GM12873 (cell line): ENCODE measurements at regions not wholly inside any gene's neighbourhood (a gene's known extent, or its start where the extent isn't known, plus 50 kb on each side); places are given as distances from the start of the nearest gene placed in this dataset.

Source experiments
- CTCF ChIP-seq: IDR thresholded peaks from 2 replicates; pipeline ENCODE4 v1.5.1; 2012; ENCODE audit warnings: low read depth, mild to moderate bottlenecking, moderate library complexity, low read length, control low read depth; ENCODE audit not compliant: insufficient read depth; ENCODE audit errors: missing control alignments

GRCh38 chr21:38060533-38060932 is 144.3 kb upstream of the KCNJ6 start:
- no peak for TF ChIP-seq CTCF

DNA sequence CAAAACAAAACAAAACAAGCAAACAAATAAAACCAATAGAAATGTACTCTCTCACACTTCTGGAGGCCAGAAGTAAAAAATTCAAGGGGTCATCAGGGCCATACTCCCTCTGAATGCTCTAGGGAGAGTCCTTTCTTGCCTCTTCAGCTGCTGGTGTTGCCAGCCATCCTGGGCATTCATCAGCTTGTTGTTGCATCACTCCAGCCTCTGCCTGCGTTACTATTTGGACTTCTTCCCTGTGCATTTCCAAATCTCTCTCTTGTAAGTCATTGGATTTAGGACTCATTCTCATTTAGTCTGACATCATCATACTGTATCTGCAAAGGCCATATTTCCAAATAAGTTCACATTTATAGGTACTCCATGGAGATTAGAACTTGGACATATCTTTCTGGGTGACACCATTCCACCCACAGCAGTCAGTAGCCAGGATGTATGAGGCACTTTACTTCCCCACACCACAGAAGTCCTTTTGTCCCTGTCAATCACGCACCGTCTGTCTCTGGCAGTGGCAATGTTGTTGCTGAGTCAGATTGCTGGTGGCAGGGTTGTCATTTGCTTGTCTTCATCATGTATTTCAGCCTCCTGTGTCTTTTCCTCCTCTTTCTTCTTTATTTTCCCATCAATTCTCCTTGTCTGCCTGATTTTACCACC is 151.0 kb upstream of the KCNJ6 start:
- no peak for TF ChIP-seq CTCF

GRCh38 chr21:38072489-38072888 is 156.2 kb upstream of the KCNJ6 start:
- TF ChIP-seq CTCF, result no peak

- TF ChIP-seq CTCF, result no peak
Measured at GRCh38 chr21:38075833-38076587, 159.8 kb upstream of the KCNJ6 start.

GRCh38 chr21:38077569-38077968 is 161.3 kb upstream of the KCNJ6 start:
- TF ChIP-seq CTCF, result no peak

DNA sequence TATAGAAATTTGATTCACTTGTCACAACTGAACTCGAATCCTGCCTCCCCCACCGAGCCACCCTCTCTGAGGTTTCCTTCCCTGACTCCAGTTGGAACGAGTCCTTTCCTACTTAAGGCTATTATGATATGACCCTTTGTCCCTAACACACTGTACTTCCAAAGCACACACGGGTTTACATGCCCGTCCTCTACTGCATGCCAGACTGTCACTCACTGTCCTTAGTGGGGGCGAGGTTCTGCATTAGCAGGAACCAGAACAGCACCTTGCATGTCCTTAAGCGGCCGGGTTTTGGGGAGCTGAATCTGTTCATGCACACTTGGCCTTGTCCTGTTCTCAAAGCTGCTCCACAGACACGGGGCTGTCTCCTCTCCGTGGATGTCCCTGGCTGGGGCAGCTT is 164.6 kb upstream of the KCNJ6 start:
- no peak for TF ChIP-seq CTCF

DNA sequence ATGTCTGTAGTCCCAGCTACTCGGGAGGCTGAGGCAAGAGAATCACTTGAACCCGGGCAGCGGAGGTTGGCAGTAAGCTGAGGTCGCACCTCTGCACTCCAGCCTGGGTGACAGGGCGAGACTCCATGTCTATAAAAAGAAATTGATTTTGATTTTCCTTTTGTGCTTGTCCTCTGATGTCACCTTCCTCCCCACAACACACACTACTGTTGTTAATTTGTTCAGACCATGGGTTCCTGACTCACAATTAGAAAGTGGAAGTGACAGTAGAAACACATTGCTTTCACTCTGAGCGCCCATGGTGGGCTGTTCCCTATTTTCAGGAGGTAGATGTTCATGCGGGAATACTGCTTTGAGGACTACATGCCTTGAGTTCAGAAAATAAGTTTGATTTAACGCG is 165.5 kb upstream of the KCNJ6 start:
- TF ChIP-seq CTCF, result no peak
